Ovary (tissue), 7 donors: ENCODE measurements at regions not wholly inside any gene's neighbourhood (a gene's known extent, or its start where the extent isn't known, plus 50 kb on each side); places are given as distances from the start of the nearest gene placed in this dataset.

Experiments
- DNase-seq, 5 donors: peaks; one replicate each; pipeline ENCODE4 v3.0.0-alpha.2; 2019 to 2020
- H3K27ac ChIP-seq, 2 donors: fragments of 200-600 bp; one replicate each; pipeline versions ENCODE4 v1.5.1 to v1.8.0; 2019 to 2022
- H3K27me3 ChIP-seq: fragments of 200-600 bp; one replicate; pipeline ENCODE4 v1.8.0; 2022
- H3K36me3 ChIP-seq: fragments of 200-600 bp; sonication (generic); one replicate; pipeline ENCODE4 v1.5.1; 2019
- H3K4me1 ChIP-seq: one replicate; pipeline ENCODE4 v1.8.1; 2013; ENCODE audit warnings: mild to moderate bottlenecking, moderate library complexity; ENCODE audit not compliant: insufficient read depth
- H3K4me3 ChIP-seq: fragments of 200-600 bp; sonication (generic); one replicate; pipeline ENCODE4 v1.5.1; 2017
- H3K9me3 ChIP-seq, 2 donors: fragments of 200-600 bp in 1 of 2; sonication (generic) in 1 of 2; one replicate each; pipeline versions ENCODE4 v1.5.1 to v1.8.1; 2013 to 2019; ENCODE audit warnings: mild to moderate bottlenecking in 1 of 2, moderate library complexity in 1 of 2
- CTCF ChIP-seq, 3 donors: fragments of 450-650 bp in 2 of 3; fragments of 200-600 bp in 1 of 3; IDR thresholded peaks; one replicate each; pipeline versions ENCODE4 v1.5.1 to v1.8.0; 2016 to 2022; ENCODE audit warnings: antibody characterized with exemption in 3 of 3, mild to moderate bottlenecking in 1 of 3
- EP300 ChIP-seq: sonication (generic); formaldehyde crosslinking; IDR thresholded peaks from one replicate; pipeline ENCODE4 v1.6.1; 2017; ENCODE audit warnings: antibody characterized with exemption
- POLR2A ChIP-seq: fragments of 450-650 bp; IDR thresholded peaks from one replicate; pipeline ENCODE4 v1.6.1; 2017; ENCODE audit warnings: antibody characterized with exemption, mild to moderate bottlenecking, moderate library complexity
- WGBS, 3 donors: extraction: QIAGEN DNeasy Blood & Tissue Kit in 1 of 3; methylation state at CpG; one replicate each; pipeline versions ENCODE4 v1.1.5 to v1.1.7; 2013 to 2017; 5-methylcytosine and 5-hydroxymethylcytosine counted together
- intact Hi-C, 4 donors: fragments of 100-400 bp; cut with DNase I; formaldehyde crosslinking; loops; one replicate each; pipeline versions ENCODE4 v1.11.0 to v1.15.1; 2022 to 2023
- donor health status: DM: no; HTN: no; CAD: no; lungs with moderate emphysema.
- donor health status: DM: no; HTN: no; CAD: no.
- donor health status: Bipolar disorder and iron deficiency.
- donor health status: DM: no; HTN: no; CAD: no.
- donor health status: DM: yes; HTN: yes; CAD: no.

GRCh38 chr6:84450018-84450417 lies 222.6 kb upstream of the CEP162 start:
- no peak for DNase-seq
- Histone ChIP-seq H3K27ac (no peak overlapping the region), H3K36me3 (no peaks in the 10 kb centered on the region), H3K27me3 (no peaks in the 10 kb centered on the region), H3K9me3 (no peaks in the 10 kb centered on the region), H3K4me1 (no peaks in the 10 kb centered on the region), H3K4me3 (no peak overlapping the region)
- TF ChIP-seq CTCF (IDR thresholded peaks at IDR 0.05) (no peak), EP300 (no peak), POLR2A (no peak)
- intact Hi-C loops: no loop called here
- 64 to 65% (median 64%) methylated on average over 2 of the region's 2 CpGs for WGBS, 3 donors

DNA sequence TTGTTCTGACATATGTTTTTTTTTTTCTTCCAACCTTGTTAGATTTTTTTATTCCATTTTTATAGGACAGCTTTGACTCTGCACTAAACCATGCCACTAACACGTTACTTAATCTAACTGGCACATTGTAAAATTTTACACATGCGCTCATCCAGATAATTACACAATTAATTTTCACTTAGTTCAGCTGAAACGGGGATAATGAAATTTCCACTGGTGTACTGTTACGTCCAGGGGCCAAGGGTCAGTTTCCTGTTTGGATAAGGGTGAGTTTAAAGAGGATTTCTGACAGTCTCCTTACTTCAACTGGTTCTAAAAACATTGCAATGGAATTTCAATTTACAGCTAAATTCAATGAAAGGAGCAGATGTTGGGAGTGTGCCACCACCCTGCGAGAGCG lies 221.8 kb upstream of the CEP162 start:
- Histone ChIP-seq H3K4me1 (no peaks in the 10 kb centered on the region), H3K27ac (no peak overlapping the region), H3K4me3 (no peak overlapping the region), H3K36me3 (no peaks in the 10 kb centered on the region), H3K27me3 (no peaks in the 10 kb centered on the region), H3K9me3 (no peaks in the 10 kb centered on the region)
- intact Hi-C loops: no loop called here
- TF ChIP-seq EP300: no peak
- no peak for TF ChIP-seq POLR2A
- no peak for TF ChIP-seq CTCF (IDR thresholded peaks at IDR 0.05)
- 37 to 53% (median 41%) methylated on average over 6 of the region's 6 CpGs for WGBS, 3 donors
- no peak for DNase-seq

GRCh38 chr6:84448331-84448730 lies 220.9 kb upstream of the CEP162 start:
- DNase-seq: no peak
- Histone ChIP-seq H3K4me3 (no peak overlapping the region), H3K27me3 (no peaks in the 10 kb centered on the region), H3K9me3 (no peaks in the 10 kb centered on the region), H3K27ac (no peak overlapping the region), H3K36me3 (no peaks in the 10 kb centered on the region), H3K4me1 (no peaks in the 10 kb centered on the region)
- 71 to 72% (median 72%) methylated on average over 2 of the region's 2 CpGs for WGBS, 3 donors
- intact Hi-C loops: no loop called here
- no peak for TF ChIP-seq POLR2A
- no peak for TF ChIP-seq EP300
- TF ChIP-seq CTCF (IDR thresholded peaks at IDR 0.05): no peak

- H3K4me3 ChIP-seq: no peak overlapping the region
- 72 to 81% (median 80%) methylated on average over 3 of the region's 3 CpGs for whole genome bisulfite sequencing, 3 donors
- no peak for DNase-seq
- H3K27ac ChIP-seq: no peak overlapping the region
- intact Hi-C loops: no loop called here
- H3K36me3 ChIP-seq: no peaks in the 10 kb centered on the region
- H3K9me3 ChIP-seq: no peaks in the 10 kb centered on the region
- no peaks in the 10 kb centered on the region for H3K27me3 ChIP-seq
- no peak for TF ChIP-seq POLR2A
- no peak for TF ChIP-seq CTCF (IDR thresholded peaks at IDR 0.05)
- TF ChIP-seq EP300: no peak
- no peaks in the 10 kb centered on the region for H3K4me1 ChIP-seq
Observed at GRCh38 chr6:84447651-84448050, 220.2 kb upstream of the CEP162 start.

GRCh38 chr6:84445068-84445467 lies 217.6 kb upstream of the CEP162 start:
- Histone ChIP-seq H3K9me3 (no peaks in the 10 kb centered on the region), H3K27me3 (no peaks in the 10 kb centered on the region), H3K27ac (no peak overlapping the region), H3K36me3 (no peaks in the 10 kb centered on the region), H3K4me1 (no peaks in the 10 kb centered on the region), H3K4me3 (no peak overlapping the region)
- TF ChIP-seq EP300 (no peak), POLR2A (no peak), CTCF (IDR thresholded peaks at IDR 0.05) (no peak)
- no peak for DNase-seq
- intact Hi-C loops: no loop called here
